ENCODE measurements at regions not wholly inside any gene's neighbourhood (a gene's known extent, or its start where the extent isn't known, plus 50 kb on each side); places are given as distances from the start of the nearest gene placed in this dataset.

GRCh38 chr15:35701402-35702046 is 155.6 kb upstream of the DPH6 start:
- TF ChIP-seq SIX5 (IDR thresholded peaks at IDR 0.05; ENCODE audit: low read depth, low read length, severe bottlenecking), result no peak
- TF ChIP-seq, protein P1, sequence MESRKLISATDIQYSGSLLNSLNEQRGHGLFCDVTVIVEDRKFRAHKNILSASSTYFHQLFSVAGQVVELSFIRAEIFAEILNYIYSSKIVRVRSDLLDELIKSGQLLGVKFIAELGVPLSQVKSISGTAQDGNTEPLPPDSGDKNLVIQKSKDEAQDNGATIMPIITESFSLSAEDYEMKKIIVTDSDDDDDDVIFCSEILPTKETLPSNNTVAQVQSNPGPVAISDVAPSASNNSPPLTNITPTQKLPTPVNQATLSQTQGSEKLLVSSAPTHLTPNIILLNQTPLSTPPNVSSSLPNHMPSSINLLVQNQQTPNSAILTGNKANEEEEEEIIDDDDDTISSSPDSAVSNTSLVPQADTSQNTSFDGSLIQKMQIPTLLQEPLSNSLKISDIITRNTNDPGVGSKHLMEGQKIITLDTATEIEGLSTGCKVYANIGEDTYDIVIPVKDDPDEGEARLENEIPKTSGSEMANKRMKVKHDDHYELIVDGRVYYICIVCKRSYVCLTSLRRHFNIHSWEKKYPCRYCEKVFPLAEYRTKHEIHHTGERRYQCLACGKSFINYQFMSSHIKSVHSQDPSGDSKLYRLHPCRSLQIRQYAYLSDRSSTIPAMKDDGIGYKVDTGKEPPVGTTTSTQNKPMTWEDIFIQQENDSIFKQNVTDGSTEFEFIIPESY (IDR thresholded peaks at IDR 0.05), result no peak
- no peak for TF ChIP-seq FOS (IDR thresholded peaks at IDR 0.05; ENCODE audit: borderline replicate concordance, extremely low read depth, insufficient read length)
- TF ChIP-seq, protein P2, sequence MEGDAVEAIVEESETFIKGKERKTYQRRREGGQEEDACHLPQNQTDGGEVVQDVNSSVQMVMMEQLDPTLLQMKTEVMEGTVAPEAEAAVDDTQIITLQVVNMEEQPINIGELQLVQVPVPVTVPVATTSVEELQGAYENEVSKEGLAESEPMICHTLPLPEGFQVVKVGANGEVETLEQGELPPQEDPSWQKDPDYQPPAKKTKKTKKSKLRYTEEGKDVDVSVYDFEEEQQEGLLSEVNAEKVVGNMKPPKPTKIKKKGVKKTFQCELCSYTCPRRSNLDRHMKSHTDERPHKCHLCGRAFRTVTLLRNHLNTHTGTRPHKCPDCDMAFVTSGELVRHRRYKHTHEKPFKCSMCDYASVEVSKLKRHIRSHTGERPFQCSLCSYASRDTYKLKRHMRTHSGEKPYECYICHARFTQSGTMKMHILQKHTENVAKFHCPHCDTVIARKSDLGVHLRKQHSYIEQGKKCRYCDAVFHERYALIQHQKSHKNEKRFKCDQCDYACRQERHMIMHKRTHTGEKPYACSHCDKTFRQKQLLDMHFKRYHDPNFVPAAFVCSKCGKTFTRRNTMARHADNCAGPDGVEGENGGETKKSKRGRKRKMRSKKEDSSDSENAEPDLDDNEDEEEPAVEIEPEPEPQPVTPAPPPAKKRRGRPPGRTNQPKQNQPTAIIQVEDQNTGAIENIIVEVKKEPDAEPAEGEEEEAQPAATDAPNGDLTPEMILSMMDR (IDR thresholded peaks at IDR 0.05 in 2 of 3, conservative IDR thresholded peaks at IDR 0.05 in 1 of 3; ENCODE audit: control insufficient read depth in 2 of 3, extremely low read depth in 1 of 3, insufficient read depth in 1 of 3, low read depth in 3 of 3, low read length in 3 of 3), result no peak
- no peak for TF ChIP-seq JUND (IDR thresholded peaks at IDR 0.05; ENCODE audit: low read depth, low read length)

All from GM12878 (cell line).